ENCODE measurements at regions not wholly inside any gene's neighbourhood (a gene's known extent, or its start where the extent isn't known, plus 50 kb on each side); places are given as distances from the start of the nearest gene placed in this dataset.
"Not testable (repeated sequence)": the region's sequence is repeated elsewhere in the genome, so short reads cannot be mapped to it uniquely, and the experiment has no call there.

- Histone ChIP-seq H3K36me3 (ENCODE audit: control insufficient read depth in 2 of 2, insufficient read depth in 1 of 2, low read length in 2 of 2) (no peaks in the 10 kb centered on the region), H3K4me3 (ENCODE audit: low read depth, low read length) (no peak overlapping the region), H3K27ac (ENCODE audit: extremely low read depth, low read depth, low read length) (no peak overlapping the region), H3K9me3 (ENCODE audit: control insufficient read depth, insufficient read depth, low read depth, low read length) (no peaks in the 10 kb centered on the region), H3K4me1 (ENCODE audit: control insufficient read depth, insufficient read depth, low read length) (no peaks in the 10 kb centered on the region)
- TF ChIP-seq ZNF600 (tag by site-specific recombination; IDR thresholded peaks at IDR 0.05): no peak
- TF ChIP-seq BCL11A (tag by site-specific recombination; IDR thresholded peaks at IDR 0.05; ENCODE audit: low read depth): no peak
- no peak for TF ChIP-seq ZNF140 (tag by site-specific recombination; IDR thresholded peaks at IDR 0.05)
- no peak for TF ChIP-seq ZNF571 (tag by site-specific recombination; IDR thresholded peaks at IDR 0.05)
- CTCF ChIA-PET: no interaction called here
- POLR2A ChIA-PET: no interaction called here
Measured at GRCh38 chr6:166848979-166849748, 107.2 kb downstream of the RNASET2 start.

- H3K9me3 ChIP-seq (ENCODE audit: control insufficient read depth, insufficient read depth, low read depth, low read length); H3K27ac ChIP-seq (ENCODE audit: extremely low read depth, low read depth, low read length); H3K4me3 ChIP-seq (ENCODE audit: low read depth, low read length); POLR2A ChIA-PET; H3K36me3 ChIP-seq (ENCODE audit: control insufficient read depth in 2 of 2, insufficient read depth in 1 of 2, low read length in 2 of 2); H3K4me1 ChIP-seq (ENCODE audit: control insufficient read depth, insufficient read depth, low read length): not testable (repeated sequence)
- CTCF ChIA-PET: interaction anchor here (0.6 kb wide), 1 partner anchor 26 kb away, joined by 7 read pairs; no protein-coding TSS in a partner anchor
Measured at GRCh38 chr6:166846446-166847142, 109.8 kb downstream of the RNASET2 start.

GRCh38 chr6:166842607-166843006 lies 113.7 kb downstream of the RNASET2 start:
- Histone ChIP-seq H3K27ac (ENCODE audit: extremely low read depth, low read depth, low read length) (no peak overlapping the region), H3K4me1 (ENCODE audit: control insufficient read depth, insufficient read depth, low read length) (no peaks in the 10 kb centered on the region), H3K9me3 (ENCODE audit: control insufficient read depth, insufficient read depth, low read depth, low read length) (no peaks in the 10 kb centered on the region), H3K36me3 (ENCODE audit: control insufficient read depth in 2 of 2, insufficient read depth in 1 of 2, low read length in 2 of 2) (no peaks in the 10 kb centered on the region), H3K4me3 (ENCODE audit: low read depth, low read length) (no peak overlapping the region)
- ChIA-PET CTCF (no interaction called here), POLR2A (no interaction called here)
- TF ChIP-seq ZBTB21 (tag by site-specific recombination; IDR thresholded peaks at IDR 0.05) (no peak), ZNF664 (tag by site-specific recombination; IDR thresholded peaks at IDR 0.05) (no peak), ZNF544 (tag by site-specific recombination; IDR thresholded peaks at IDR 0.05) (no peak), ZSCAN23 (tag by site-specific recombination; IDR thresholded peaks at IDR 0.05) (no peak), ZNF707 (tag by site-specific recombination; IDR thresholded peaks at IDR 0.05) (no peak), ZNF16 (tag by site-specific recombination; IDR thresholded peaks at IDR 0.05; ENCODE audit: low read depth) (no peak), ZNF274 (IDR thresholded peaks at IDR 0.05; ENCODE audit: low read length) (no peak), ZNF274 (tag by site-specific recombination; IDR thresholded peaks at IDR 0.05; ENCODE audit: borderline replicate concordance) (no peak), ZNF37A (tag by site-specific recombination; IDR thresholded peaks at IDR 0.05) (no peak), GLI2 (tag by site-specific recombination; IDR thresholded peaks at IDR 0.05; ENCODE audit: borderline replicate concordance, low read depth) (no peak), BCL11B (tag by site-specific recombination; IDR thresholded peaks at IDR 0.05; ENCODE audit: low read depth) (no peak), ZNF398 (tag by site-specific recombination; IDR thresholded peaks at IDR 0.05) (no peak), ATF2 (tag by site-specific recombination; IDR thresholded peaks at IDR 0.05; ENCODE audit: low read depth) (no peak)

Measured in HEK293 (cell line).